Activated CD8-positive, alpha-beta T cell treated with anti-CD3 and anti-CD28 coated beads, Interleukin-2, amount 10 ng/mL, durations not matched to agents 7 days and 5 days (primary cell): ENCODE measurements at regions not wholly inside any gene's neighbourhood (a gene's known extent, or its start where the extent isn't known, plus 50 kb on each side); places are given as distances from the start of the nearest gene placed in this dataset.

Experiments
- ATAC-seq: fragments of 150-1000 bp; cut with Tn5 transposase; one replicate; pipeline ENCODE4 v1.10.0; 2021; ENCODE audit warnings: moderate library complexity
- CTCF ChIA-PET: fragments of 350-600 bp; sonication (Branson Sonifier 250); formaldehyde crosslinking; loops from one replicate; lab custom pipeline; 2021; ENCODE audit warnings: antibody characterized with exemption; lab: Charles Lee
- POLR2A ChIA-PET: fragments of 350-600 bp; sonication (Branson Sonifier 250); formaldehyde crosslinking; loops from one replicate; lab custom pipeline; 2021; ENCODE audit warnings: antibody characterized with exemption; lab: Charles Lee
- DNase-seq: peaks from one replicate; pipeline ENCODE4 v3.0.0-alpha.2; 2020
- H3K27ac Mint-ChIP-seq: one replicate; pipeline ENCODE4 v1.8.0; 2021; ENCODE audit warnings: mild to moderate bottlenecking, mixed read lengths
- H3K27me3 Mint-ChIP-seq: one replicate; pipeline ENCODE4 v1.8.0; 2021; ENCODE audit warnings: low read depth, mixed read lengths
- H3K36me3 Mint-ChIP-seq: one replicate; pipeline ENCODE4 v1.8.0; 2021; ENCODE audit warnings: low read depth, mixed read lengths
- H3K4me1 Mint-ChIP-seq: one replicate; pipeline ENCODE4 v1.8.0; 2021; ENCODE audit warnings: low read depth, mixed read lengths
- H3K4me3 Mint-ChIP-seq: one replicate; pipeline ENCODE4 v1.8.0; 2021; ENCODE audit warnings: mild to moderate bottlenecking, mixed read lengths
- H3K9me3 Mint-ChIP-seq: one replicate; pipeline ENCODE4 v1.8.0; 2022; ENCODE audit warnings: mixed read lengths; ENCODE audit not compliant: insufficient read depth

DNA sequence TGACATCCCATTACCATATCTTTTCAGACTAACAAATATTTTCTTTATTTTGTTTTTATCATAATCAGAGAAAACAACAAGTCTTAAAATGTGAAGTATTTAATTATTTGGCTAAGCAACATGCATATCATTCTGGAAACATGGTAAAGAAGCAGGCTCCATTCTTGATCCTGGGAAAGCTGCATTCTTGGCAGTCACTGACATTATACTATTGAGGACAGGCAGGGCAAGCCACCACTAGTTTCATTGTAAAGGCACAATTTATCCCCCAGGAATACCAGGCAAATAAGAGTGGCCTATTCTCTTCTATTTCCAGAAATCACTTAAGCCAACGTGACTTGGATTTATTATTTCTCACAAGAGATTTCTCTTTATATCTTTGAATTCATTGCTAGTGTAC, 153.8 kb upstream of the AKR1E2 start:
- Mint-ChIP-seq H3K27me3 (peaks cover 29% of the 10 kb centered on the region), H3K27ac (no peak overlapping the region), H3K4me1 (no peaks in the 10 kb centered on the region), H3K9me3 (no peaks in the 10 kb centered on the region), H3K4me3 (no peak overlapping the region), H3K36me3 (no peaks in the 10 kb centered on the region)
- POLR2A ChIA-PET = no interaction called here
- DNase-seq = no peak
- no peak for ATAC-seq
- CTCF ChIA-PET = no interaction called here

DNA sequence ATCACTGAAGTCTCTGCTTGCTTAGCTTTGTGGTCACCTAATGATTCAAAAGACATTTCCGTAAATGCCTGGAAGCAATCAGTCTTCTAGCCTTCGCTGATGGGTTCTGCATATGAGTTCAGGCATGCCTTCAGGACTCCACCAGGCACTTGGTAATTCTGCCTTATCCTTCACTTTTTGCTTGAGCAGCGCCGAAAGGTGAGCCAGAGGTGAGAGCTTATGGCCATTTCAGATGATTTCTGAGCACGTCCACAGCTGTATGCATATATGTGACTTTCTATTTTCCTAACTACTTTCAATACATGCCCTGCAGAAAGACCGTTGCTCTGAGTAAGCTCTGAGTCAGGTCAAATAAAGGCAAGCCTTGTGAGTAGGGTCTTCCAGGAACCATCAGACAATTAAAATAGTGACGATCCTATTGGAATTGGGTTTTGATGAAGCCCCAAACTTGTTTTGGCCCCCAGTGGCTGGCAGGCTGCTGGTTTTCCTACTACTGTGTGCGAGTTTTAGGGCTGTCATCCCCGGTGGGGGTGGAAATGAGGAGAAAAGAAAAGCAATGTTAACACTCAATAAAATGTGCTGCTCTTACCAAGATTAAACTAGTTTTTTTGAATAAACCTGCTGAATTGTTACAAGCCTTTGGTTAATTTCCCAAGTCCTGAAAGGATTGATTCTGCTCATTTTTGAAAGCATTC, 154.4 kb upstream of the AKR1E2 start:
- H3K27ac Mint-ChIP-seq = no peak overlapping the region
- no peaks in the 10 kb centered on the region for H3K4me1 Mint-ChIP-seq
- no peak overlapping the region for H3K4me3 Mint-ChIP-seq
- peaks cover 29% of the 10 kb centered on the region for H3K27me3 Mint-ChIP-seq
- DNase-seq (no peak), ATAC-seq (no peak)
- ChIA-PET POLR2A (no interaction called here), CTCF (no interaction called here)
- H3K9me3 Mint-ChIP-seq = no peaks in the 10 kb centered on the region
- no peaks in the 10 kb centered on the region for H3K36me3 Mint-ChIP-seq

DNA sequence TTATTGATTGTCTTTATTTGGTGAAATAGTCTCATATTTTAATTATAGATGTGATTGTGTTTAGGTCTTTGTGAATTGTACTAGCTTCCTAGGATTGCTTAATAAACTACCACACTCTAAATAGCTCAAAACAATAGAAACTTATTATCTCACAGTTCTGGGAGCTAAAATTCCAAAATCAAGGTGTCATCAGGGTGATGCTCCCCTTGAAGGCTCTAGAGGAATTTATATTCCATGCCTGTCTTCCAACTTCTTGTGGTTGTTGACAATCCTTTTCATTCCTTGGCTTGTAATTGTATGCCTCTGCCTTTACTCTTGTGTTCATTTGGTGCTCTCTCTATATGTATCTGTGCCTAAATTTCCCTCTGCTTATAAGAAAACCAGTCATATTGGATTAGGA, 155.3 kb upstream of the AKR1E2 start:
- H3K27me3 Mint-ChIP-seq = peaks cover 23% of the 10 kb centered on the region
- CTCF ChIA-PET = no interaction called here

DNA sequence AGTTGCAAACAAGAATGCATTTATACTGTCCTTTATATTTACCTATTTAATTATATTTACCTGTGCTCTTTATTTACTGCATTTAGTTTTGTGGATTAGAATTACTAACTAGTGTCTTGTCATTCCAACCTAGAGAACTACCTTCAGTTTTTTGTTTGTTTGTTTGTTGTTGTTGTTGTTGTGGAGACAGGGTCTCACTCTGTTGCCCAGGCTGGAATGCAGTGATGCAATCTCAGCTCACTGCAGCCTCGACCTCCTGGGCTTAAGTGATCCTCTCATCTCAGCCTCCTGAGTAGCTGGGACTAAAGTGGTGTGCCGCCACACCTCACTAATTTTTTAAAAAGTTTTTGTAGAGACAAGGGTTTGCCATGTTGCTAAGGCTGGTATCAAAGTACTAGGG, 156.4 kb upstream of the AKR1E2 start:
- Mint-ChIP-seq H3K36me3 (no peaks in the 10 kb centered on the region), H3K4me3 (no peak overlapping the region), H3K27me3 (peaks cover 18% of the 10 kb centered on the region), H3K27ac (no peak overlapping the region), H3K9me3 (no peaks in the 10 kb centered on the region), H3K4me1 (no peaks in the 10 kb centered on the region)
- ChIA-PET POLR2A (no interaction called here), CTCF (no interaction called here)
- no peak for DNase-seq
- ATAC-seq = no peak

More for the DNA sequence above, 155.3 kb upstream of the AKR1E2 start:
- Mint-ChIP-seq H3K27ac (no peak overlapping the region), H3K36me3 (no peaks in the 10 kb centered on the region), H3K9me3 (no peaks in the 10 kb centered on the region), H3K4me3 (no peak overlapping the region), H3K4me1 (no peaks in the 10 kb centered on the region)
- DNase-seq = no peak
- no peak for ATAC-seq
- POLR2A ChIA-PET = no interaction called here

DNA sequence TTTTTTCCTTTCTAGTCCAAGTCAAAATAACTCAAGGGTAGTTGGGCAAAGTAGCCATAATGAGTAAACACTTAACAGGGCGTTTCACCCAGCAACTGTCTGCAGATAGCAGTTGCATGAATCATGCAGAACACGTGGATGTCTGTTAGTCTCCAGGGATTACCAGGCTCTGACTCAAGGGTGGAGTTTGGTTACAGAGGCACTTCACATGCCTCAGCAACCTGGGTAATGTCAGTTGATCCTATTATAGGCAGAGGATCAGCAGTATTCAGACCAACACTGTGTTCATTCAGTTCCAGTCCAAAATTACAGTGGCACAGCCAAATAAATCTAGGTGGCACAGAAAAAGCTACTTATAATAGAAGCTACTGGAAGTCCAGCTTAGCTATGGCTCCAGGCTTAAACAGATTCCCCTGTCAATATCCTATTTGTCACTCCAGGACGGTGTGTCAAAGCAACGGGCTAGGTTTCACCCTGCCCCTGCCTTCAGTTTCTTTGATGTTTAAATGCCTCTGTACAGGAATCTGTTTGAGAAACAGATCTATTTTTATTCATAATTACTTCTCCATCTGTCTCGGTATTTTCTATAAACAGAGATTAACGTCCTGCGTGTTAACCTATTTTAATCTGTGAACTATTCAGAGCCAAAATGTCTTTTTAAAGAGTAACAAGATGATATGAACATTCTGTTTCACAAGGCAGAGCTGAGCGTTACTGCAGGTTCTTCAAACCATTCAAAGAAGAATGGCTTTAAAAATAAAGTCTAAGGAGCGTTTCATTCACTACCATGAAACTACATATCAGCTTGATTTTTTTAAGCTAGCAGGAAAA, 162.6 kb upstream of the AKR1E2 start:
- no peak overlapping the region for H3K27ac Mint-ChIP-seq
- H3K4me1 Mint-ChIP-seq = no peaks in the 10 kb centered on the region
- peaks cover 31% of the 10 kb centered on the region for H3K27me3 Mint-ChIP-seq
- no peak overlapping the region for H3K4me3 Mint-ChIP-seq
- no peaks in the 10 kb centered on the region for H3K36me3 Mint-ChIP-seq
- ChIA-PET POLR2A (no interaction called here), CTCF (interaction anchor here (0.5 to 1.2 kb wide), 2 partner anchors 10 to 1423 kb away, joined by 3 read pairs; no protein-coding TSS in a partner anchor)
- no peak for ATAC-seq
- no peak for DNase-seq
- no peaks in the 10 kb centered on the region for H3K9me3 Mint-ChIP-seq

DNA sequence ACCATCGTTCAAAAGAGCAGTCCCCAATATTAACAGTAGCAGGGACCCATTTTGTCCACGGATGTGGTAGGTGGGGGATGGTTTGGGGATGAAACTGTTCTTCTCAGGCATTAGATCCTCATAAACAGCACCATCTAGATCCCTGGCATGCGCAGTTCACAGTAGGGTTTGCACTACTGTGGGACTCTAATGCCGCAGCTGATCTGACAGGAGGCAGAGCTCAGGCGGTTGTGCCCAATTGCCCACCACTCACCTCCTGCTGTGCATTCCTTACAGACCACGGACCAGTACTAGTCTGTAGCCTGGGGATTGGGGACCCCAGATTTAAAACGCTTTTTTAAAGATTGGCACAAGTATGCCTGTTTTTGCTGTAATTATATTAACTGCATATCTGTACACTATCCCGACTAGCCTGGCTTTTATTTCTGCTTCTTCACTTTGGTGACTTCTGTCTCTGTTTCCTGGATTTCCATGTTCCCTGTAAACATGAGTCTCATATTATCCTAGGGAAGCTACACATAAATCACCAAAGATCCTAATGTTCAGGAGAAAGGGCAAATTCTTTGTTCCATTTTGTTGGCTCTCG, 163.3 kb upstream of the AKR1E2 start:
- Mint-ChIP-seq H3K4me1 (no peaks in the 10 kb centered on the region), H3K4me3 (no peak overlapping the region), H3K27ac (no peak overlapping the region), H3K36me3 (no peaks in the 10 kb centered on the region), H3K27me3 (peaks cover 31% of the 10 kb centered on the region), H3K9me3 (no peaks in the 10 kb centered on the region)
- ChIA-PET CTCF (no interaction called here), POLR2A (no interaction called here)
- DNase-seq (no peak), ATAC-seq (no peak)

DNA sequence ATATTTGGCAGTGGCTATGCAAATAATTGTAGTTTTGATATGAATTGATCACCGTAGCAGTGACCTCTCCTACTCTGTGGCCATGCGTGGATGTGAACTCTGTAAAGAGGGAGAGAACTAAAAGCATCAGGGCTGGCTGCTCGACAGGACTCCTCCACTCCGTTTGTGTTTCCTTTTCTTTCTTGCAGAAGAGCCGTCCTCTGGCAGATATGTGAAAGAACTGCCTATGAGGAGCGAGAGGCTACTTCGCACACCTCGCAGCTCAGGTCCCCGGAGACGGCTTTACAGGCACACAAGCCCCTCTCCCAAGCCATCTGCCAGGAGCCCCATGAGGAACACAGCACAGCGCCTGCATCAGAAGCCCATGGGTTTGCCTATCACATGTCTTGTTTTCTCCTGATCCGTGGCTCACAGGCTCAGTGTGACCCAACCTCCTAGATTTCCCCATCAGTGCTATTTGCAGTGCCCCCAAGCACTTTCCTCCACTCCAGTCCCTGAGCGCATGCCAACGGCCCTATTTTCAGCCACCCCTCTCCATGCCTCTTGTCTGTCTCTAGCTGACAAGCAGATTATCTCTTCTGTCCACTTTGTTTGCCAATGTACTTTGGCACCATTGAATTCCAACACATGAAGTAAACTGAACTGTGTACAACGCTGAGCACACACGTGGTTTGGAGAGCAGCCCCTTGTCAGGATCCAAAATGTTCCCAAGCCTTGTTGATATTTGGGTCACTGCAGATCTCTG, 164.3 kb upstream of the AKR1E2 start:
- Mint-ChIP-seq H3K4me3 (no peak overlapping the region), H3K27me3 (peaks cover 36% of the 10 kb centered on the region), H3K9me3 (no peaks in the 10 kb centered on the region), H3K27ac (no peak overlapping the region), H3K36me3 (no peaks in the 10 kb centered on the region), H3K4me1 (no peaks in the 10 kb centered on the region)
- ChIA-PET POLR2A (no interaction called here), CTCF (no interaction called here)
- ATAC-seq (no peak), DNase-seq (no peak)

DNA sequence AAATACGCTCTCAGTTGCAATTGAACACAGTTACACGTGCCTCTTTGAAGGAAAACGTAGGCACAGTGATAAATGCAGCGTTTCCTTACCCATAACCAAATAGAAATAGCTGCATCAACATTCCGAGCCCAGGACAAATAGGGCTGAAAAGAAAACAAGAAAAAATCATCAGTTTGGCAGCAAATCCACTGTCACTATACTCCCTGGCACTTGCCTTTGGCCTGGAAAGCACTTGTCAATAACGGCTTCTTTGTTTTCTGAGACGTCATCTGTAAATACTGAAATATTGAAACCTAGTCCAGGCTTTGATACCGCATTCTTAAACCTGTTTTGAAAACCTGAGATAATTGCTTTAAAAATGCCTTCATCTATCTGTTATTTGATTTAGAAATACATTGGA, 167.2 kb upstream of the AKR1E2 start:
- no peak overlapping the region for H3K4me3 Mint-ChIP-seq
- ATAC-seq (no peak), DNase-seq (no peak)
- H3K4me1 Mint-ChIP-seq = no peaks in the 10 kb centered on the region
- POLR2A ChIA-PET = interaction anchor here (0.6 kb wide), 1 partner anchor 768 kb away, joined by 3 read pairs; no protein-coding TSS in a partner anchor
- no peaks in the 10 kb centered on the region for H3K9me3 Mint-ChIP-seq
- H3K27me3 Mint-ChIP-seq = peaks cover 34% of the 10 kb centered on the region
- H3K36me3 Mint-ChIP-seq = no peaks in the 10 kb centered on the region
- H3K27ac Mint-ChIP-seq = no peak overlapping the region
- CTCF ChIA-PET = no interaction called here

DNA sequence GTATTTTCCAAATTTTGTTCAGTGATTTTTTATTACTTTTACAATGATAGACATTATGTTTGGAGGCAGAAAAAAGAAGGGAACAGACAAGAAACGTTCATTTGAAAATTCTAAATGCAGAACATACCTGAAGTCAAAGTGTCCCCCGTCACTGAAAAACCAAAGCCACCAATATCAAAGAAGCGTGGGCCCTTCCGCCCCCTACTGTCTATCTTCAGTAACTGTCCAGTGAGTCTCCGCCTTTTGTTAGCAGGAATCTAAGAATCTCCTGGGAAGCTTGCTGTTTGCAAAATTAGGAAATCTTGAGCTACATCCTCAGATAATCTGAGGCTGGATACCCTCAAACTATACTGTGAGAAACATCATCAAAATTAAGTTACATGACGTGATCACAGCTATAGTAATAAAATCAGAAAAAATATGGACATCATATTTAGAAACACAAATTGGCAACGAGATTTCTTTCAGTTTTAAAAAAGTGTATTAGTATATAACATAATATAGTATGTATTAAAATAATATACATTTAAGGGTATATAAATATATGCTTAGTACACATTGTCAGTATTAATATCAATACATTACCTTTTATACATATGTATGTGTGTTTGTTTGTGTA, 169.3 kb upstream of the AKR1E2 start:
- Mint-ChIP-seq H3K27ac (no peak overlapping the region), H3K27me3 (peaks cover 22% of the 10 kb centered on the region), H3K4me3 (no peak overlapping the region), H3K4me1 (peaks cover 10% of the 10 kb centered on the region), H3K9me3 (no peaks in the 10 kb centered on the region), H3K36me3 (no peaks in the 10 kb centered on the region)
- DNase-seq (peak; percentile 56), ATAC-seq (no peak)
- POLR2A ChIA-PET = interaction anchor here (1.3 kb wide), 1 partner anchor 871 kb away, joined by 4 read pairs; the partner anchor contains the start of gene KLF6
- CTCF ChIA-PET = interaction anchor here (0.6 to 1.8 kb wide), 10 partner anchors 11 to 1463 kb away, joined by 3 to 5 read pairs (median 3); no protein-coding TSS in a partner anchor

DNA sequence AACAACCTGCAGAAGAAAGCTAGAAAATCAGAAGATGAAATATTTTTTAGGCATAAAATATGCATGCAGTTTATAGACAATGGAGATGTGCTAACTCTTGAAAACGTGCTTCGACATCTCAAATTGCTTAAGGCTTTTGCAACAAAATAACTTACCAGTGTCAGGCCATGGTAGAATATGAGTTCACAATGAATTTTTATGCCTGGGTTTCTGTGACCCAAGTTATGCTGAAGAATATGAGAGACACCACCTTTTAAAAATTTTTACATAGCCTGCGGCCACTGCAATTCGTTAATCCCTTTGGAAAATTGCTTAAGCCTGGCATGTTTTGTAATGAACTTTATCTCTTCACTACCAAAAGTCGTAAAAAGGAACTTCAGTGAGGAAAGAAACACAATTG, 170.1 kb upstream of the AKR1E2 start:
- CTCF ChIA-PET = no interaction called here

DNA sequence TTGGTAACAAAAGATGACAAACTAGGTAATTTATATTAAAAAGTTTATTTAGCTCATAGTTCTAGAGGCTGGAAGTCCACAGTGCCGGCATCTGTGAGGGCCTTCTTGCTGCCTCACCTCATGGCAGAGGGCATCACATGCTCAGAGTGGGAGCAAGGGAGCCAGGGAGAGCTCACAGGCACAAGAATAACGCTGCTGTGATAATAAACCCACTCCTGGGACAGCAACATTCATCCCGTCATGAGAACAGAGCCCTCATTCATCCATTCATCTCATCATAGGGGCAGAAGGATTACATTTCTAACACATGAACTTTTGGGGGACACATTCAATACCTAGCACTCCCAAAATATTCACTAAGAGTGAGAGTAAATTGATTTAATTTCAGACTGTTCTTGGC, 170.6 kb upstream of the AKR1E2 start:
- DNase-seq (no peak), ATAC-seq (no peak)
- Mint-ChIP-seq H3K27ac (no peak overlapping the region), H3K4me1 (peaks cover 17% of the 10 kb centered on the region), H3K4me3 (no peak overlapping the region), H3K27me3 (peaks cover 15% of the 10 kb centered on the region), H3K36me3 (no peaks in the 10 kb centered on the region), H3K9me3 (no peaks in the 10 kb centered on the region)
- ChIA-PET CTCF (no interaction called here), POLR2A (no interaction called here)

More for the DNA sequence above, 170.1 kb upstream of the AKR1E2 start:
- Mint-ChIP-seq H3K4me1 (peaks cover 16% of the 10 kb centered on the region), H3K27me3 (peaks cover 19% of the 10 kb centered on the region), H3K9me3 (no peaks in the 10 kb centered on the region), H3K4me3 (no peak overlapping the region), H3K36me3 (no peaks in the 10 kb centered on the region), H3K27ac (no peak overlapping the region)
- ATAC-seq (no peak), DNase-seq (no peak)
- POLR2A ChIA-PET = no interaction called here
